Endothelial cell of umbilical vein (primary cell): ENCODE measurements at regions not wholly inside any gene's neighbourhood (a gene's known extent, or its start where the extent isn't known, plus 50 kb on each side); places are given as distances from the start of the nearest gene placed in this dataset.

Experiments
- EZH2 ChIP-seq: IDR thresholded peaks from 2 replicates; pipeline ENCODE4 v1.6.1; 2012; ENCODE audit warnings: borderline replicate concordance, low read depth, mild to moderate bottlenecking, moderate library complexity, low read length, inconsistent platforms; ENCODE audit not compliant: severe bottlenecking
- FOS ChIP-seq: IDR thresholded peaks from 2 replicates; pipeline ENCODE4 v1.6.1; 2011; ENCODE audit warnings: mild to moderate bottlenecking, low read length, moderate library complexity, borderline replicate concordance; ENCODE audit not compliant: insufficient read depth
- JUN ChIP-seq: IDR thresholded peaks from 2 replicates; pipeline ENCODE4 v1.6.1; 2011; ENCODE audit warnings: borderline replicate concordance, low read depth; ENCODE audit not compliant: insufficient read length, insufficient read depth
- MYC ChIP-seq: IDR thresholded peaks from one replicate; pipeline ENCODE4 v1.6.1; 2011; ENCODE audit warnings: mild to moderate bottlenecking, low read depth, low read length
- POLR2A ChIP-seq: IDR thresholded peaks from 2 replicates; pipeline ENCODE4 v1.6.1; 2012; ENCODE audit warnings: low read depth, mild to moderate bottlenecking, control low read depth, low read length
- POLR2AphosphoS5 ChIP-seq: IDR thresholded peaks from 2 replicates; pipeline ENCODE4 v1.6.1; 2012; ENCODE audit warnings: low read depth, mild to moderate bottlenecking, control low read depth, low read length, moderate library complexity; ENCODE audit not compliant: insufficient read depth
- TF ChIP-seq, protein P1 (sequence below), 2 donors: IDR thresholded peaks; 1 replicate in 1 of 2; 2 replicates in 1 of 2; pipeline ENCODE4 v1.5.1; 2011; ENCODE audit warnings: low read length in 2 of 2, mild to moderate bottlenecking in 2 of 2, moderate library complexity in 2 of 2, control low read depth in 1 of 2, inconsistent platforms in 1 of 2, low read depth in 1 of 2; ENCODE audit not compliant: insufficient read depth in 1 of 2; ENCODE audit errors: extremely low read depth in 1 of 2
- TF ChIP-seq, protein P2 (sequence below): IDR thresholded peaks from 2 replicates; pipeline ENCODE4 v1.6.1; 2011; ENCODE audit not compliant: insufficient read depth, insufficient read length

DNA sequence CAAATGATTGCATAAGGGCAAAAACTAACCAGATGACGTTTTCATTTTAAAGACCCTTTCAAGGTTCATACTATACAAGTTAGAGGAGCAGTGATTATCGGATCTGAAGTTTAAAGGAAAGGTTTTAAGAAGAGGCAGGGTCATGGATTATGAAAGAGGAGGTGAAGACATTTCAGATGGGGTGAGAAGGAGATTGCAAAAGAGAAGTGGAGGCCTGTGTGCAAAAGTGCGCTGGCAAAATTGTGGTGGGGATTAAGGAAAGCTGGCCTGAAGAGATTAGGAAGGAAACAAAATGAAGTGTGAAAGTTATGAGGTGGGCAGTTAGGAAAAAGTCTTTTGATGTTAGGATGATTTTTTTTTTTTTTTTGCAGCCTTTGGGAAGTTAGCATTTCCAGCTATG, 935.7 kb upstream of the FAM98A start:
- TF ChIP-seq, protein P1, sequence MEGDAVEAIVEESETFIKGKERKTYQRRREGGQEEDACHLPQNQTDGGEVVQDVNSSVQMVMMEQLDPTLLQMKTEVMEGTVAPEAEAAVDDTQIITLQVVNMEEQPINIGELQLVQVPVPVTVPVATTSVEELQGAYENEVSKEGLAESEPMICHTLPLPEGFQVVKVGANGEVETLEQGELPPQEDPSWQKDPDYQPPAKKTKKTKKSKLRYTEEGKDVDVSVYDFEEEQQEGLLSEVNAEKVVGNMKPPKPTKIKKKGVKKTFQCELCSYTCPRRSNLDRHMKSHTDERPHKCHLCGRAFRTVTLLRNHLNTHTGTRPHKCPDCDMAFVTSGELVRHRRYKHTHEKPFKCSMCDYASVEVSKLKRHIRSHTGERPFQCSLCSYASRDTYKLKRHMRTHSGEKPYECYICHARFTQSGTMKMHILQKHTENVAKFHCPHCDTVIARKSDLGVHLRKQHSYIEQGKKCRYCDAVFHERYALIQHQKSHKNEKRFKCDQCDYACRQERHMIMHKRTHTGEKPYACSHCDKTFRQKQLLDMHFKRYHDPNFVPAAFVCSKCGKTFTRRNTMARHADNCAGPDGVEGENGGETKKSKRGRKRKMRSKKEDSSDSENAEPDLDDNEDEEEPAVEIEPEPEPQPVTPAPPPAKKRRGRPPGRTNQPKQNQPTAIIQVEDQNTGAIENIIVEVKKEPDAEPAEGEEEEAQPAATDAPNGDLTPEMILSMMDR (IDR thresholded peaks at IDR 0.05; ENCODE audit: extremely low read depth in 1 of 2, insufficient read depth in 1 of 2, low read depth in 1 of 2, low read length in 2 of 2) = no peak
- TF ChIP-seq POLR2AphosphoS5 (no peak), EZH2 (no peak), JUN (no peak), POLR2A (no peak), FOS (no peak), MYC (no peak)
- TF ChIP-seq, protein P2, sequence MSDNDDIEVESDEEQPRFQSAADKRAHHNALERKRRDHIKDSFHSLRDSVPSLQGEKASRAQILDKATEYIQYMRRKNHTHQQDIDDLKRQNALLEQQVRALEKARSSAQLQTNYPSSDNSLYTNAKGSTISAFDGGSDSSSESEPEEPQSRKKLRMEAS = no peak
